ENCODE measurements at regions not wholly inside any gene's neighbourhood (a gene's known extent, or its start where the extent isn't known, plus 50 kb on each side); places are given as distances from the start of the nearest gene placed in this dataset.

DNA sequence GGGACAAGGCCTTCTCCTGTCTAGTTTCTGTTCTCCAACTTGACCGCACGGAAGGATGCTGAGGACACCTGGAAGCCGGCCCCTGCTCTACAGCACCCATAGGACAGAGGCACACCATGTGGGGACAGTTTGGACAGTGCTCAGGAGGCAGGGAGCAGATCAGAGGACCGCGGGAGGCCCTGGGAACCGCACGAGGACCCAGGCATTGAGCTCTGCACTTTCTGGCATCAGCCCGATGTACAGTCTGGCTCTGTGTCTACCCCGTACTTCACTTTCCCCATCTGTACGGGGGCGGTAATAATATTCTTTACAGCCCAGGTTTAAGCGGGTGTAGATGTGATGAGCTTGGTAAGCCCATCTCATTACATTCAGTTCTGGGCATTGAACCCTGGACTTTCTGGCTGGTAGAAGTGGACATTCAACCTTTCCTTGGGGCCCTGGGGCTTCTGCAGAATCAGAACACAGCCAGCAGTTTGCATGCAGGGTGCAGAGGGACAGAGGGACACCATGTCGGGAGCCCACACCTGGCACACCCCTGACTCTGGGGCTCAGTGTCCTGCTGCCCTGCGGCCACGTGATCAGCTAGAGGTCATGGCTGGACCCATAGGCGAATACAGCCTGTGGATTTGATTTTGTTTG, 258.7 kb downstream of the SEC14L1 start:
- no peak for DNase-seq

DNA sequence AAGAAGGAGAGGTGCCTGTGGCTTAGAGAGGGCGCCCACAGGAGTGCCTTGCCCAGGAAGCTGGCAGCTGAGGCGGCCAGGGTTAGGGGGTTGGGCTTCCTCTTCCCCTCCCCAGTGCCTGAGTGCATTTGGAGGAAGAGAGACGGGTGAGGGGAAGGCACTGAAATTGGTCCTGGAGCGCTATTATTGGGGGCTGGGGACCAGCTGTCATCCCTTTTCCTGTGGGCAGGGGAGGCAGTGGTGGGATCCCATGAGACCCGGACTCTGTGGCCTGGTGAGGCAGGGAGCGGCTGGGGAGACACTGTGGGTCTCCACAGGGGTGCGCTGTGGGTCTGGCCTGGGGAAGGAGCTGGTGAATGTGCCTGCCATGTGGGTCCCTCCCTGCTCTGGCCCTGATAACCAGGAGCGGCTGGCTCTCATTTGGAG, 259.7 kb downstream of the SEC14L1 start:
- DNase-seq, result peak; percentile 75

DNA sequence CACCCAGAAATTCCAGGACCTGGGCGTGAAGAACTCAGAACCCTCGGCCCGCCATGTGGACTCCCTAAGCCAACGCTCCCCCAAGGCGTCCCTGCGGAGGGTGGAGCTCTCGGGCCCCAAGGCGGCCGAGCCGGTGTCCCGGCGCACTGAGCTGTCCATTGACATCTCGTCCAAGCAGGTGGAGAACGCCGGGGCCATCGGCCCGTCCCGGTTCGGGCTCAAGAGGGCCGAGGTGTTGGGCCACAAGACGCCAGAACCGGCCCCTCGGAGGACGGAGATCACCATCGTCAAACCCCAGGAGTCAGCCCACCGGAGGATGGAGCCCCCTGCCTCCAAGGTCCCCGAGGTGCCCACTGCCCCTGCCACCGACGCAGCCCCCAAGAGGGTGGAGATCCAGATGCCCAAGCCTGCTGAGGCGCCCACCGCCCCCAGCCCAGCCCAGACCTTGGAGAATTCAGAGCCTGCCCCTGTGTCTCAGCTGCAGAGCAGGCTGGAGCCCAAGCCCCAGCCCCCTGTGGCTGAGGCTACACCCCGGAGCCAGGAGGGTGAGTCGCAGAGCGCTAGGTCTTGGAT, 261.5 kb downstream of the SEC14L1 start:
- DNase-seq, result no peak

GRCh38 chr17:77403854-77404253, 263.1 kb downstream of the SEC14L1 start:
- DNase-seq, result no peak

GRCh38 chr17:77404812-77405581, 264.2 kb downstream of the SEC14L1 start:
- no peak for DNase-seq

DNA sequence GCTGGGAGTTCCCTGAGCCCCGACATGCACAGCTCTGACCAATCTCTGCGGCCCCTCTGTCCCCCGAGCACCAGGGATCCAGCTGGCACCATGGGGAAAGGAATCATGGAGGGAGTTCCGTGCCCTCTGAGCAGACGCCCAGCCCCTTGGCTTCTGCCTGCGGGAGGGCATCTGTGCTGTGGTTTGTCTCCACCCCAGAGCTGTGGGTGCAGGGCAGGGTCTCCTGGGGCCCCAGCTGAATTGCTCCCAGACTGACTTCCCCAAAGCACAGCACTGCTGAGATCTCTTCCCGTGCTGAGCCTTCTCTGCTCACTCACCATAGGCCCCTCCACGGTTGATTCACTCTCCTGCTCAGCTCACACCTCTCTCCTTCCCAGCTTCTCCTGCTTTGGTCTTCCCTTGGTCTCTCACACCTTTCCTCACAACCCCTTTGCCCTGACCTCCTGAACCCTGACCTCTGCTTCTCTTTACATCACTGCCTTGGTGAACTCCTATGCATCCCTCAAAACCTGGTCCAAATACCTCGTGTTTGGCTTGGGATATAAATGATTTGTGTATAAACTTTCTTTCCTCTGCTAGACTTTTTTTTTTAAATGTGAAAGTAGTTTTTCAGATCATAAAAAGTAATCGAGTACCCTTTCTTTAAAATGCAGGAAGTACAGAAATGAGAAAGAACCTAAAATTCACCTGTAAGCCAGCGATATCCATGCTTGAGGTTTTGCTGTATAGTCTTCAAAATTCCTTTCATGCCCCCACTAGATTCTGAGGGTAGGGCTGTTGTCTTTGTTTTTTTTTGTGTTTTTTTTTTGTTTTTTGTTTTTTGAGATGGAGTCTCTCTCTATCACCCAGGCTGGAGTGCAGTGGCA, 265.3 kb downstream of the SEC14L1 start:
- DNase-seq, result no peak

GRCh38 chr17:77407321-77408277, 266.8 kb downstream of the SEC14L1 start:
- no peak for DNase-seq

GRCh38 chr17:77408284-77408683, 267.5 kb downstream of the SEC14L1 start:
- DNase-seq, result no peak

GRCh38 chr17:77409282-77410161, 268.8 kb downstream of the SEC14L1 start:
- DNase-seq, result no peak

DNA sequence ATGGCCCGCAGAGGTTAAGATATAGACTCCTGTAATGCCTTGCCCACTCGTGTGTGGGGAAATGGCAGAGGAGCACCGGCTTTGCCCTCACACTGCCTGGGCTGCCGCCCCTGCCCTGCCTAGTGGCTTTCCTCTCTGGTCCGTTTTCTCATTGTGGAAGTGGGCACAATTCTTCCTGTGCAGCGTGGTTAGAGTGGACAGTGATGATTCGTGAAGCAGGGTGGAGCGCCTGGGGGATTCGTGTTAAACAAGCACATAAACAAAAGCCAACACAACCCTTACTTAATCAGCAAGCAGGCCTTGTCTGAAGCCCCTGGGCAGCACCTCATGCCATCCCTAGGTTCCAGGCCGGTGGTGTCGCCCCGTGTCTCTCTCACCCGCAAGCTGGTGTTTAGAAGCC, 269.7 kb downstream of the SEC14L1 start:
- DNase-seq, result no peak

GRCh38 chr17:77414811-77415400, 274.1 kb downstream of the SEC14L1 start:
- no peak for DNase-seq

GRCh38 chr17:77416105-77416713, 275.4 kb downstream of the SEC14L1 start:
- DNase-seq, result no peak

DNA sequence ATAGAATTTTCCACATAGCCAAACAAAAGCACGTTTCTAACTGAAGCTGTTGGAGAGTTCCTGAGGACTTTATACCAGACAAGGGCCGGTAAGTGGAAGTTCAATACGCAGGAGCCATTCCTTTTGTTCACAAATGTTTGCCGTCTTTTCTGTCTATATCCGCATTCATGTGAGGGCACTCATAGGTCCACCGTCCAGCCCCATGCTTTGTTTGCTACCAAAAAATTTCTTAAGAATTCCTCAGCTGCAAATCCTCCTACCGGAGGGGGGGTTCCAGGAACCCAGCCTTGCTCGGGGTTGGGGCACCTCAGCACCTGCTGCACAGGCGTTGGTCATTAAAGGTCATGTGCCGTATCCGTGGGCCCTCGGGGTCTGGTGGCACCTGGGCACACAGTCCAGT, 276.8 kb downstream of the SEC14L1 start:
- DNase-seq, result no peak

GRCh38 chr17:77418609-77419008, 277.8 kb downstream of the SEC14L1 start:
- no peak for DNase-seq

GRCh38 chr17:77419095-77419494, 278.3 kb downstream of the SEC14L1 start:
- no peak for DNase-seq

- peak; percentile 81 for DNase-seq
Measured at GRCh38 chr17:77419547-77420094, 278.9 kb downstream of the SEC14L1 start.

GRCh38 chr17:77420095-77420803, 279.5 kb downstream of the SEC14L1 start:
- peak; percentile 51 for DNase-seq

GRCh38 chr17:77420804-77421629, 280.2 kb downstream of the SEC14L1 start:
- peak; percentile 99 for DNase-seq
